ENCODE measurements at regions not wholly inside any gene's neighbourhood (a gene's known extent, or its start where the extent isn't known, plus 50 kb on each side); places are given as distances from the start of the nearest gene placed in this dataset.

- no peak for DNase-seq (ENCODE audit: low spot score)
These were observed 270.1 kb upstream of the CNTN4 start for GRCh38 chr3:1828519-1828918.

DNA sequence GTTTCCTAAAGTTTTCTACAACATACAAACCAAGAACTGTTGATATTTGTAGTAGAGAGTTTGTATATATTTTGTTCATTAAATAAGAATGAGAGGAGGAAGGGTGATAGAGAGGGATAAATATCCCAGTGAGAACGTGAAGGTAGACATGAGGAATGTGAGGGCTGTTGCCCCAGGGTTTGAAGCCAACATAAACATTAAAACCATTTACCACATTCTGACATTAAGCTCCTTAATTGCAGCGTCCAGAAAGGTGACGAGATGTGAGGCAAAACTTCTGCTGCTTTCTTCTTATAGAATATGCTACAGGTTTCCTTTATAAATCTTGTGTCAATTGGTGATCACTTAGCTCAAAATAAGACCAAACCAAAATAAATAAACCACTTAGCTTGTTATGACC is 267.8 kb upstream of the CNTN4 start:
- DNase-seq (ENCODE audit: low spot score) = no peak

DNA sequence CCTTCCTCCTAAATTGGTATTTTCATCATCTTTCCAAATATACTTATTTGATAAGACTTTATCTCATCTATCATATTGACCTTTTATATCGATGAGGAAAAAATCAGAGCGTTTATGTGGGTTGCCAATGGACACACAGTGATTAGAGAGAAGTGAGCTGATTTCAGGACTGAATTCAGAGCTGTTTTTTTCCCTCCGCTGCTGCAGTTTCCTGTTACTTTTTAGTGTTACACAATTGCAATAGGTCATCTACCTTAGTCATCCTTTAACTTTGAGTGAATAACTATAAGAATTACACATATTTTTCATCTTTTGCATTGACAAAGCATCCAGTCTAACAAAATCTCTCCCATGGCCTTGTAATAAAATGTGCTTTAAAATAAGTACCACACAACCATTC is 266.3 kb upstream of the CNTN4 start:
- DNase-seq (ENCODE audit: low spot score) = no peak

DNA sequence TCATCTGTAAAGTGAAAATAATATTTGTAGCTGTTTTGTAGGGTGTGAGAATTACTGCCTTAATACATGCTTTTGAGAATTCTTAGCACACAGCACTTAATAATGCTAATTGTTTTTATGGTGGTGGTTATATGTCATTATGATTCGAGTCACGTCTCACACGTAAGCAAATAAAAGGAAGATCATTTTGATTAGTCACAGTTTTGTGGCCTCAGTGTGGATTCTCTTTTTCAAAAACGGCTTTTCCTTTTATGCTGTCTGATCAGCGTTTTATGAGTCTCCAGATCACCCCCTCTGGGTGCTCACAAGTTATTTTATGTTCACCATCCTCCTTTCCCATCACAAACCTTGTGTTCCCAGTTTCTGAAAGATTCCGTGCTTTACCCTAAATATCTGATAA is 255.6 kb upstream of the CNTN4 start:
- no peak for DNase-seq (ENCODE audit: low spot score)

GRCh38 chr3:1847571-1847970 is 251.1 kb upstream of the CNTN4 start:
- no peak for DNase-seq (ENCODE audit: low spot score)

- DNase-seq (ENCODE audit: low spot score) = no peak
These were observed 249.7 kb upstream of the CNTN4 start for GRCh38 chr3:1848935-1849334.

DNA sequence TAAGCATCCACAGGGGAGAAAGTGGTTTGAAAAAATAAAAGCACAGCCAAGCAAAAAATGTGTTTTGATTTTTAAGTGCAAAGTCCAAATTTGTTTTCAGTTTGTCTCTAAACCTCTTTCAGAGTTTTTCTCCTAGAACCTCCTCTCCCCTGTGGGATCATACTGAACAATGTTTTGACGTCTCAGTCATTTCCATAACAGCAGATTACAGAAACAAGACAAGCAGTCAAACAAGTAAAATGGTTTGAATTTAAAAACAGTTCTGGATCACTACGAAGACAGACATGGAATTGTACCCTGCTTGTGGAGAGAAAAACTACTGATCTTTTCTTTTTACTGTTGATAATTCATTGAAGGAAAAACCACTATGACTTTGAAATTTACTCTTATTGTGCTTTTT is 245.7 kb upstream of the CNTN4 start:
- DNase-seq (ENCODE audit: low spot score) = no peak

DNA sequence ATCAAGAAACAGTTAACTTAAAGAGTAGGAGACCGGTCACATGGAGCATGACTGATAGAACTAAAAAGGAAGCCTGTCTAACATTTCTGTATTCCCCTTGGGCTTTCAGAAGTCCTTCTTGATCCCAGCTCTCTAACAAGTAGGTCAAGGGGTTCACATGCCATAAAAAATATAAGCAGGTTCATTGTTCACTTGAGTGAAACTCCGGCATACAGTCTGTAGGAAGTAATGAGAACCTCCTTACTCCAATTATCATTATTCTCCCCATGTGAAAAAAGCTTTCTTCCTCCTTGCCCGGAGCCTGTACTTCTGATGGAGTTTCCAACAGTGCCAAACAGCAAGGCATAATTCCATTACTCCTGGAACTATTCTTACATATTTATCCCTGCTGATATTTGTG is 242.8 kb upstream of the CNTN4 start:
- DNase-seq (ENCODE audit: low spot score) = no peak

GRCh38 chr3:1870738-1871137 is 227.9 kb upstream of the CNTN4 start:
- no peak for DNase-seq (ENCODE audit: low spot score)

GRCh38 chr3:1883534-1883933 is 215.1 kb upstream of the CNTN4 start:
- no peak for DNase-seq (ENCODE audit: low spot score)

- DNase-seq (ENCODE audit: low spot score) = no peak
These were observed 206.2 kb upstream of the CNTN4 start for GRCh38 chr3:1892459-1892858.

- DNase-seq (ENCODE audit: low spot score) = no peak
These were observed 196.2 kb upstream of the CNTN4 start for GRCh38 chr3:1902416-1902815.

- no peak for DNase-seq (ENCODE audit: low spot score)
These were observed 195.6 kb upstream of the CNTN4 start for GRCh38 chr3:1903111-1903510.

- DNase-seq (ENCODE audit: low spot score) = no peak
These were observed 190.8 kb upstream of the CNTN4 start for GRCh38 chr3:1907911-1908310.

DNA sequence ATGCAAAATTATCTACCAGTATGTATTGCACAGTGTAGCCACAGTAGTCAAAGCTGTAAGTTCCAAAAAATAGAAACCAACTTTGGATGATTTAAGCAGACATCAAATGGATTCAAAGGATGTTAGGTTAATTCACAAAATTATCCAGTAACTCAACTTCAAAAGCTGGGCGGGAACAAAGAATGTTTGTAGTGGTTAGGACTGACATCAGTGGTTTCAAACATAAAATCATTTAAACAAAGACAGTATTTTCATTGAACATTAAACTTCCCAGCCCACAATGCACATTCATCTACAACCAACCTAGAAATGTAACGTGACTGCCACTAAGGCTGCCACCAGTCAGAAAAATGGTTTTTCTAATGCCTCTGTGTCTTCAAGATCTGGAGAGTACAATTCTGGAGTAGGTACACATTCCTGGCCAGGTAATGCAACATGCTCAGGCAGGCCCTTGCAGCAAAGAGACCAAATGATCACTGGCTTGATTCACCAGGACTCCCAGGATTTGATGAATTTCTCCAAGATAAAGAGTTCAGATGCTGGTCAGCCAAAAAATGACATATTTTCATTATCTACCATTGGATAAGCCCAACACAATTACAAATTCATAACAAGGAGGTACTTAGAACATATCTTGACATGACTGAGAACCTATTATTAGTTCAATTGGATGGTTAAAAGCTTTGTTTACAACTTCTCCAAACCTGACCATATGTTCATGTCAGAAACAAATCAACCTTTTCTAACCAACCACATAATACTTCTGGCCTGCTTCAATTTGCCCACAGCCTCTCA is 189.8 kb upstream of the CNTN4 start:
- no peak for DNase-seq (ENCODE audit: low spot score)

DNA sequence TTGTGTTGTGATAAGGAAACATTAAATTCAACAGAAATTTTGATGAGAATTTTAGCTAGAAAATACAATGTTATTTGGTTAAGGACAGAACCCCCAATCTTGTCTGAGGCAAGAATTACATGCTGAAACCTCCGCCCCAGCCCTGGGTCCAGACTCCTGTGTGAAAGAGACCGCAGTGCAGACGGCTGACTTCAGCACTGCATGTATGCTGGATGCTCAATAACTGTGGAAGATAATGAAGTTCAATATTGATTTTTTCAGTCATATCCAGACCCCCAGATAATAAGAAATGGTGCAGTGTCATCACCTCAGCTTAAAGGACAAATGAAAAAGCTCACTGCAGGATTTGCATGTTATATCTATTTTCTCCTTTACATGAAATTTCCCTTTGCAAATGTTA is 188.3 kb upstream of the CNTN4 start:
- DNase-seq (ENCODE audit: low spot score) = no peak

DNA sequence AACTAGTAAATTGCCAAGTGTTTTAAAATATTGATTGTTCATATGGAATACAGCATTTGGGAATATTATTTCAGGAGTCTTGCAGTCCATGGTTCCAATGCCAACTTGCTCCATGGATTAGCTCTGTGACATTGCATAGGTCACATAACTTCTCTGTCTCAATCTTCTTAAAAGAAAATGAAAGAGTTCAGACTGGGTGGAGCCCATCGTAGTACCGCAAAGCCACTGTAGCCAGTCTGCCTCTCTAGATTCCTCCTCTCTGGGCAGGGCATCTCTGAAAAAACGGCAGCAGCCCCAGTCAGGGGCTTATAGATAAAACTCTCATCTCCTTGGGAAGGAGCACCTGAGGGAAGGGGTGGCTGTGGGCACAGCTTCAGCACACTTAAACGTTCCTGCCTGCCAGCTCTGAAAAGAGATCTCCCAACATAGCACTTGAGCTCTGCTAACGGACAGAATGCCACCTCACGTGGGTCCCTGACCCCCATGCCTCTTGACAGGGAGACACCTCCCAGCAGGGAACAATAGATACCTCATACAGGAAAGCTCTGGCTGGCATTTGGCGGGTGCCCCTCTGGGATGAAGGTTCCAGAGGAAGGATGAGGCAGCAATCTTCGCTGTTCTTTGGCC is 168.8 kb upstream of the CNTN4 start:
- no peak for DNase-seq (ENCODE audit: low spot score)

DNA sequence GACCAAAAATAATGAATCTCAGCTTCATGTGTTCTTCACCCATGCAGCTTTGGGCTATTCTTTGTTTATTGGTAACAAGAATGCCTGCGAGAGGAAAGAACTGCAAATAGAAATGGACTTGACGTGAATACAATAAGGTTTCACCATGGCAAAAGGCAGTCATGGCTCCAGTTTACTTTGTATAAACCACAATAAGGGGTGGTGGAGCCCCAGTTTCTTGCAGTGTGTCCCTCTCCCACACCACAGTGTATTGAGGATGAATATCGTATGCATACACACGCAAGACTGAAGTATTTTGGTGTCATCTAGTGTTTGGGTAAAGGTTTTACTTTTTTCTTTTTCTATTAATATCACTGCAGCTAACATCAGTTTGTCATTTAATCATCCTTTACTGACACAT is 159.7 kb upstream of the CNTN4 start:
- no peak for DNase-seq (ENCODE audit: low spot score)

- no peak for DNase-seq (ENCODE audit: low spot score)
These were observed 155.9 kb upstream of the CNTN4 start for GRCh38 chr3:1942781-1943180.

DNA sequence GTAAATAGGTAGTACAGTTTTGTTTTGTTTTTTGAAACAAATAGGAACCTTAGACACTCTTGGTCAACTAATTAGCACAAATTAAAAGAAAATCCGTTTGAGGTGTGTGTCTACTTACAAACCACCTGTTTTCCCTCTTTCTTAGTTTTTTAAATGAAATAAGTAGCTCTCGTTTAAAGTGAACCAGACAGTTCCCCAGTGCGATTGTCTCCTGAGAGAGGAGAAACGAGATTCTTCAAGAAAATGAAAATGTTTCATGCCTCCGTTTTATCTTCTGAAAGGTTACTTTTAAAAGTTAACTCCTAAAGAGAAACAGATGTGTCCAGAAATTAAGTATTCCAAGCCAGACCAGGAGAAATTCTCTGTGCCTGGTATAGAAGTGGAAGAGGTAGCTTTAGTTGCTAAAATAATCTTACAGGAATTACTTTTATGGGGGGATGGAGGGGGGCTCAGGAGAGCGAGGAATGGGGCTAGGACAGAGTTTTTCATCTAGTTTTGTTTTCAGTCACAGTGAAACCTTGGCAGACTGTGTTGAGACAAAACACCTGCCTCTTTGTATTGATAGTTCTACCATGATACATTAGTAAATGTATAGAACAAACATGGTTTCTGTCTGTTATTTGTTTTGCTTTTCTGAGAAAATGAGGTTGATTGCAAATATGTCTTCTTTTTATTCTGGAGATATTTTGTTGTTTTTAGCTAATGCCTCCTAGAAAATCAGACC is 155.1 kb upstream of the CNTN4 start:
- no peak for DNase-seq (ENCODE audit: low spot score)

DNA sequence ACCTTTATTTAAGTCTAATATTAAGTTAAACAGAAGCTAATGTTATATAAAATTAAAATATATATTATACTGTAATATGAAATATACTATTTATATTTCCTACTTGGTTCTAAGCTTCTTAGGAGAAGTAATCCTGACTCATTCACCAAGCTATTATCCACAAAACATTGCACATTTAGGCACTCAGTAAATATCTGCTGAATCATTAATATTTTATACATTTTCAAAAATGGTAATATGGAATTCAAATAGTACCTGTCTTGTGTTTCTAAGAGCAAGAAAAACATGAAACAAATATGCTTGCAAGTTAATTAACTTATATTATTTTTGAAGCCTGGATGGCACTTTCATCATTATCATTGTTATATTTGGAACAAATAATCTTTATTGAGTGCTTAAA is 153.0 kb upstream of the CNTN4 start:
- DNase-seq (ENCODE audit: low spot score) = no peak

DNA sequence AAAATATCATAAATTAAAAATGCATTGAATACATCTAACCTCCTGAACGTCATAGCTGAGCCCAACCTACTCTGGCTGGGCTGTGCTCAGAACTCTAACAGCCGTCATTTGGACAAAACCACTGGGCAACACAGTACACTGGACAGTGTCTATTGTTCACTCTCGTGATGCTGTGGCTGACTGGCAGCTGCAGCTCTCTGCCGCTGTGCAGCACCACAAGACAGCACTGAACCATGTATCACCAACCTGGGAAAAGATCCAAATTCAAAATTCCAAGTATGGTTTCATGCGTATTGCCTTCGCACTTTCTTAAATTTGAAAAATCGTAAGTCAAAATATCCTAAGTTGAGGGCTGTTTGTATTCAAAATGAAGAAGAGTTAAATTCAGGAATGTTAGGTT is 145.1 kb upstream of the CNTN4 start:
- DNase-seq (ENCODE audit: low spot score) = peak; percentile 60

- DNase-seq (ENCODE audit: low spot score) = no peak
These were observed 144.0 kb upstream of the CNTN4 start for GRCh38 chr3:1954632-1955031.

Data from Ammon's horn (tissue), 1 donor.